BJ (cell line): ENCODE measurements at regions not wholly inside any gene's neighbourhood (a gene's known extent, or its start where the extent isn't known, plus 50 kb on each side); places are given as distances from the start of the nearest gene placed in this dataset.

Experiments used
- CTCF ChIA-PET: fragments of 350-600 bp; formaldehyde crosslinking; extraction: SDS; loops from one replicate; lab custom pipeline; 2021; ENCODE audit warnings: antibody characterized with exemption, inconsistent platforms; lab: Yijun Ruan, JAX
- POLR2A ChIA-PET: fragments of 300-600 bp; sonication (Branson Sonifier 250); formaldehyde crosslinking; extraction: SDS; loops from one replicate; lab custom pipeline; 2021; ENCODE audit warnings: antibody characterized with exemption; lab: Charles Lee
- DNase-seq: peaks from one replicate; pipeline ENCODE4 v3.0.0-alpha.2; 2011; ENCODE audit warnings: low read depth
- H3K27me3 ChIP-seq: 2 replicates; pipeline ENCODE4 v1.6.0; 2011; ENCODE audit warnings: low read length; ENCODE audit not compliant: control insufficient read depth, insufficient read depth
- H3K36me3 ChIP-seq: 2 replicates; pipeline ENCODE4 v1.5.1; 2011; ENCODE audit warnings: low read length; ENCODE audit not compliant: control insufficient read depth, insufficient read depth
- H3K4me3 ChIP-seq: 2 replicates; pipeline ENCODE4 v1.5.1; 2011; ENCODE audit warnings: low read depth, mild to moderate bottlenecking, control low read depth, low read length
- TF ChIP-seq, protein P1 (sequence below): IDR thresholded peaks from 2 replicates; pipeline ENCODE4 v1.5.1; 2011; ENCODE audit warnings: low read depth, mild to moderate bottlenecking, control low read depth, inconsistent platforms, low read length, moderate library complexity; ENCODE audit not compliant: insufficient read depth

DNA sequence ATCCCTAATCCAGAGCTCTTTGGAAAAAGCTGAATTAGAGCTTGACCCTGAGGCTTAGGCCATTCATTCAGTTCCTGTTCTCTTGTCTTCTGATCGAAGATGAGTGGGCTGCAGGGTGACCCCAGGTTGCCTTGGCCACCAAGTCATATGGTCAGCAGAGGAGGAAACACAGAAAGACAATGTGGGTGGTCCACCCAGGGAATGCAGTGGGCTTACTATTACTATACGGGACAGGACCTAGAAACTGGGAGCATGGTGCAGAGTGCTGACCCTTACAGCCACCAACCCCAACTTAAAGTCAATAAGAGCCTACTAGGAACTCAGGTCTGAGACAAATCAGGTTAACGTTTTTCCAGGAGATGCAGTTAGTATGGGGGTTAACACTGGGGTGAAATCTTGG, 200.5 kb downstream of the HERPUD2 start:
- no peak overlapping the region for H3K4me3 ChIP-seq
- TF ChIP-seq, protein P1, sequence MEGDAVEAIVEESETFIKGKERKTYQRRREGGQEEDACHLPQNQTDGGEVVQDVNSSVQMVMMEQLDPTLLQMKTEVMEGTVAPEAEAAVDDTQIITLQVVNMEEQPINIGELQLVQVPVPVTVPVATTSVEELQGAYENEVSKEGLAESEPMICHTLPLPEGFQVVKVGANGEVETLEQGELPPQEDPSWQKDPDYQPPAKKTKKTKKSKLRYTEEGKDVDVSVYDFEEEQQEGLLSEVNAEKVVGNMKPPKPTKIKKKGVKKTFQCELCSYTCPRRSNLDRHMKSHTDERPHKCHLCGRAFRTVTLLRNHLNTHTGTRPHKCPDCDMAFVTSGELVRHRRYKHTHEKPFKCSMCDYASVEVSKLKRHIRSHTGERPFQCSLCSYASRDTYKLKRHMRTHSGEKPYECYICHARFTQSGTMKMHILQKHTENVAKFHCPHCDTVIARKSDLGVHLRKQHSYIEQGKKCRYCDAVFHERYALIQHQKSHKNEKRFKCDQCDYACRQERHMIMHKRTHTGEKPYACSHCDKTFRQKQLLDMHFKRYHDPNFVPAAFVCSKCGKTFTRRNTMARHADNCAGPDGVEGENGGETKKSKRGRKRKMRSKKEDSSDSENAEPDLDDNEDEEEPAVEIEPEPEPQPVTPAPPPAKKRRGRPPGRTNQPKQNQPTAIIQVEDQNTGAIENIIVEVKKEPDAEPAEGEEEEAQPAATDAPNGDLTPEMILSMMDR: no peak
- no peak for DNase-seq
- ChIA-PET POLR2A (no interaction called here), CTCF (interaction anchor here (1.0 to 1.1 kb wide), 2 partner anchors 26 to 70 kb away, joined by 3 read pairs; no protein-coding TSS in a partner anchor)
- no peaks in the 10 kb centered on the region for H3K36me3 ChIP-seq
- no peaks in the 10 kb centered on the region for H3K27me3 ChIP-seq

- ChIA-PET POLR2A (no interaction called here), CTCF (interaction anchor here (1.4 kb wide), 1 partner anchor 27 kb away, joined by 4 read pairs; no protein-coding TSS in a partner anchor)
- Histone ChIP-seq H3K36me3 (no peaks in the 10 kb centered on the region), H3K4me3 (no peak overlapping the region), H3K27me3 (no peaks in the 10 kb centered on the region)
- no peak for DNase-seq
- TF ChIP-seq, protein P1: no peak
Measured at GRCh38 chr7:35492451-35493175, 202.3 kb downstream of the HERPUD2 start.

DNA sequence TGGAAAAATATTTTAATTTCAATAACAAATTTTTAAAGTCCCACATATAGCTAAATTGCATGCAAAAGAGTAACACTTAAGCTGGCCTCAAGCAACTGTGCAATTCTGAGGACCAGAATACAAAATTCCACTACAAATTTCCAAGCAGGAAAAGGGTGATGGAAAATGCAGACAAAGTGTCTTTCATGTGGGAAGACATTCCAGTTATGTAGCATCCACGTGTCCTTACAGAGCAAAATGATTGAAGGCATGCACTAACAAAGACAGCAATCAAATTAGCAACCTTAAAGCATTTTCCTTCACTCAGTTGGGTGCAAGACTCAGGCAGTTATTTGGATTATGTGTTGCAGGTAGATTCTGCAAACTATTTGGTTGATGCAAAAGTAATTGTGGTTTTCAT, 203.7 kb downstream of the HERPUD2 start:
- TF ChIP-seq, protein P1: no peak
- CTCF ChIA-PET: no interaction called here

GRCh38 chr7:35487841-35488240, 207.1 kb downstream of the HERPUD2 start:
- H3K27me3 ChIP-seq: no peaks in the 10 kb centered on the region; the same call in 1 of the 2 replicates
- H3K4me3 ChIP-seq: no peak overlapping the region
- TF ChIP-seq, protein P1: no peak
- CTCF ChIA-PET: no interaction called here
- H3K36me3 ChIP-seq: no peaks in the 10 kb centered on the region
- no peak for DNase-seq
- POLR2A ChIA-PET: no interaction called here

More for the DNA sequence above, 203.7 kb downstream of the HERPUD2 start:
- DNase-seq: no peak
- POLR2A ChIA-PET: no interaction called here
- no peak overlapping the region for H3K4me3 ChIP-seq
- H3K36me3 ChIP-seq: no peaks in the 10 kb centered on the region
- no peaks in the 10 kb centered on the region for H3K27me3 ChIP-seq

DNA sequence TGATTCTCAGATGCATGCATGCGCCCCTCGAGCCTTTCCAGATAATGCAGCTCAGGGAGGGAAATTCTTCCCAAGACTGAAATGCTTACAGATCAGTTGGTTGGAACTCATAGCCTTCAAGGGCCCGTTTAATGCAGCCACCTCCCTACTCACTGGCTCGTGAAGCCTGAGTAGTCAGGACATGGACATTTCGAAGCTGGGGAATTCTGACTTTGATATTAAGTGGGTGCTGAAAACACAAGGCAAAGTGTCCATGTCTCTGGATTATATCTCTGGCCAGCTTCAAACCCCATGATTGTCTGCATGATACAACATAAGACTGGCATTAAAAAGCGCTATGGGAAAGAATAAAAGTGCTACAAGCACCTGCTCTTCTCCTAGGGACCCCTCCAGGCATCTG, 207.5 kb downstream of the HERPUD2 start:
- TF ChIP-seq, protein P1: no peak
- H3K27me3 ChIP-seq: no peaks in the 10 kb centered on the region; the same call in 1 of the 2 replicates
- CTCF ChIA-PET: no interaction called here
- POLR2A ChIA-PET: no interaction called here
- no peaks in the 10 kb centered on the region for H3K36me3 ChIP-seq
- DNase-seq: no peak
- no peak overlapping the region for H3K4me3 ChIP-seq
